ENCODE measurements at regions not wholly inside any gene's neighbourhood (a gene's known extent, or its start where the extent isn't known, plus 50 kb on each side); places are given as distances from the start of the nearest gene placed in this dataset.

DNA sequence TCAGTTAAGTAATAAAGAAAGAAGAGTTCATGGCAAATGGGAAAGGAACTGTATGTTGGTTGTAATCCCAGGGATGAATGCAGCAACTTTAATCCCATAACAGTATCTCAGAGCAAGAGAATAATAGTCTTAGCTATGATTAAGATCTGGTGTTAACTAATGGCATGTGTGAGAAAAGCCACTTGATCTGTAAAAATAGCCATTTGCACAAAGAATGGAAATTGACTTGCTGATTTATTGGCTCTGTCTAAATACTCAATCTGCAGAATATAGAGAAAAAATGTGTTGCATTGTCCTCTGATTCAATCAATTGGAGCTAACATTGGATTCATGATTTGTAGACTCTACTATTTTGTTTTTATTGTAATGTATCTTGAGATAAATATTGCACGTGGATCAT lies 987.0 kb downstream of the NSUN3 start:
- no peak for DNase-seq (ENCODE audit: low read depth in 3 of 3, low spot score in 2 of 3)

DNA sequence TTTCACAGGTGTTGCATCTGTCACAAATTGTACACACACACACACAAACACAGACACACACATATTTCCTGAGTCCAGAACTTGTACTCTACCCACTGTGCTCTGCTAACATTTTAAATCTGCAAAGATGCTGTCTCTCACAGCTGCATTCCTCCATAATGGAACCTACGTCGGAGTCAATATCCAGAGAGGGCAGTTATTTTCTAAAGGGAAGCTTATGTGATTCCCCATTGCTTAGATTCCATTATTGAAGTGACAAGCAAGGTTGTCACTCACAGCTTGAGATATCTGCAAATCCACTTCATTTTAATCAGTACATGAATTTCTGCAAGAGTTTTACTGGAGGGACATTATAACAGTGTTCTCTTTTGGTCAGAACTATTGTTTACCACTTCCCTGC lies 992.4 kb downstream of the NSUN3 start:
- DNase-seq (ENCODE audit: low read depth in 3 of 3, low spot score in 2 of 3) = no peak

- no peak for DNase-seq (ENCODE audit: low read depth in 3 of 3, low spot score in 2 of 3)
These were observed 1019.3 kb downstream of the NSUN3 start for GRCh38 chr3:95082191-95082590.

DNA sequence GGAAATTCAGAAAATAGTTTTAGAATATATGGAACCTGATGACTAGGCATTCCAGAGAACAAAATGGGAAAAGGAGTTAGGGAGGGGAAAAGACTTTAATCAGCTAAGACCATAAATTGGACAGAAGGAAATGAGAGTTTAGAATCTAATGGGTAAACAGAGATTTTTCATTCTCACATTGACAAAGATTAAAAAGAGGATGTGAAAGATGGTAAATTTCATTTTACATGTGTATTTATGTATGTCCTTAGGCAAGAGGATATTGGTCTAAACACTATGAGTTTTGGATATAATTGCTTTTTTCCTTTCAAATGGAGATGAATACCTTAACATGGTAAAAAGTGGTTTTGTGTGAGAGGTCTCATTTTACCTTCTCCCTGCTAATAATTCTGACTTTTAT lies 1021.9 kb downstream of the NSUN3 start:
- DNase-seq (ENCODE audit: low read depth in 3 of 3, low spot score in 2 of 3) = no peak

DNA sequence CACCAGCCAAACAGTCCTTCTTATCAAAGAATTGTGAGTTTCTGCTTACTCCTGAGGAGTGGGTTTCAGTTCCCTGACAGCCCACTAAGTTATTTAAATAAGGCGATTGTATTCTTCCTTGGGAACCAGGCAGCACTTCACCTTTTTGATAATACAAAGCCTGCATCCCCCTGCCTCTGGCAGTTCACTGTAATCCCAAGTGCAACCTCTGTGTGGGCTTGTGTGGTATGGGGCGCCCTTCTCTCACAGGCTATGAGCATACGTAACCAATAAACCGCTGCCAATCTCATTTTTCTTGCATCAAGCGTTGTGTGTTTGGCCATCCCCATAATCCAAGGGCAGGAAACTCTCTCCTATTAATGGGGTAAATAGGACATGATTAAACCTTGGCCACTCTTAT lies 1025.6 kb downstream of the NSUN3 start:
- DNase-seq (ENCODE audit: low read depth in 3 of 3, low spot score in 2 of 3) = no peak

DNA sequence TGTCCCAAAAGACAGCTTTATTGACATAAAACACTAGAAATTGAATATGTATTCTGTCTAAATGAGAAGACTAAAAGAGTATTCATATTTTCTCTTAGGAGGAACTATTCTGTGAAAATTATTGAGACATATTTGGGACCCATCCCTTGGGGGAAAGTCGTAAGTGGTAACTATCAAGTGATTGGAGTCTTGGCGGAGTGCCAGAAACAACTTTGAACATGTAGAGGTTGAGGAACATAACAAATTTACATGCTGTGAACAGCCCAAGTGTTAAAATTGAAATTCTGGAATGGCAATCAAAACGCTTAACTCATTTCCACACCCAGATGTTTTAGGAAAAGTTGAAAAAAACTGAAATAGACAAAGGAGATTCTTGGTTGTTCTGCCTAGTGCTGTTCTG lies 1034.6 kb downstream of the NSUN3 start:
- no peak for DNase-seq (ENCODE audit: low read depth in 3 of 3, low spot score in 2 of 3)

GRCh38 chr3:95120921-95121320 lies 1058.1 kb downstream of the NSUN3 start:
- no peak for DNase-seq (ENCODE audit: low read depth in 3 of 3, low spot score in 2 of 3)

DNA sequence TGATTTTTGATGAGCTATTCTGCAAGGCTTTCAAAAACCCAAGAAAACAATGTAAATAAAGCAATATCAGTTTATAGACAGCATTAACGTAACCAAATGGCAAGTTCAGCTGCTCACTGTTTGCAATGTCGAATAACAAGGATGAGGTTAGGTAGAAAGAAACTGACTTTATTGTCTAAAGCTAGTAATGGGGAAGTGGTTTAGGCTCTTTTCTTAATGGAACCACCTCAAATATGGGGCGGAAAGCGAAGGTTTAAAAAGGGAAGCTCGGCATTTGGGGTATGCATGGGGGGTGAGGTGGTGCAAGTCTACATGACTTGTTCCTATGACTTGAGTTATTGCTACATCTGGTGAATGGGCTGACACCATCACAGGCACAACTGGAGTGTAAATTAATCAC lies 1060.2 kb downstream of the NSUN3 start:
- DNase-seq (ENCODE audit: low read depth in 3 of 3, low spot score in 2 of 3) = no peak

DNA sequence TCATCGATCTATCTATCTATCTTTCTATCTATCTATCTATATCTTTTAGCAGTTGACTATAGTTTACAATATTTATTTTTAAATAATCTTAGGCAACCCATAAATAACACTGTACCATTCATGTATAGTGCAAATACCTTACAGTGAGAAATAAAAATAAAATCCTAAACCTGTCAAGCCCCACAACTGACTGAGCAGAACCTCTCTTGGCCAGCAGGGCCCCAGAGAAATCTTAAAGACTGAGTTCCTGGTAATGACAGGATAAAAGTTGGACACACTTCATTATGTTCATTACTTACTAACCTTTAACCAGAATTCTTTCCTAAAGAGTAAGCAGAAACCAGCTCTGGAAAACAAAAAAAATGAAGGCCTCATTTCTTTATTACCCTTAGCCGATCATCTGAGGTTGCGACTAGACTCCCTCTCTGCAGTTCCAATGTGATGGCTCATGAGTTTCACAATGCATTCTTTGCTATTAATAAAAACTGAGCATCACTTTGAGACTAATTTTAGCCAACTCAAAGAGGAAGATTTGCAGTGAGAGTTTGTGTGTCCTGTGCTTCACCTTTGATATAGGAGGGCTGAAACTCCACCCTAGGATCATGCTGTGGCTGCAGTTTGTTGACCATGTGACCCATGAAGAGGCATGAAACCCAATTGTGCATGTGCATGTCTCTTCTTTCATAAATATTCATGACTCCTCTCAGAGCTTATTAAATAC lies 1072.0 kb downstream of the NSUN3 start:
- no peak for DNase-seq (ENCODE audit: low read depth in 3 of 3, low spot score in 2 of 3)

DNA sequence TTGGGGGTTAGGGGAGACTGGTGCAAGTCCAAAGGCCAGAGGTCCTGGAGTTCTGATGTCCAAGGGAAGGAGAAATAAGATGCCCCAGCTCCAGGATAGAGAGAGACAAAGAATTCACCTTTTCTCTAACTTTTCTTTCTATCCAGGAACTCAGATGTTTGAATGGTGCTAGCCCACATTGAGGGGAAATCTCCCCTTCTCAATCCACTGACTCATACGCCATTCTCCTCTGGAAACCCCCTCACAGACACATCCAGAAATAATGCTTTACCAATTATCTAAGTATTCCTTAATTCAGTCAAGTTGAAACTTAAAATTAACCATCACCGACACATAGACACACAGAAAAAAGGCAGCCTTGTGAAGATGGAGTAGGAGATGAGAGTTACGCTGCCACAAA lies 1085.2 kb downstream of the NSUN3 start:
- DNase-seq (ENCODE audit: low read depth in 3 of 3, low spot score in 2 of 3) = no peak

DNA sequence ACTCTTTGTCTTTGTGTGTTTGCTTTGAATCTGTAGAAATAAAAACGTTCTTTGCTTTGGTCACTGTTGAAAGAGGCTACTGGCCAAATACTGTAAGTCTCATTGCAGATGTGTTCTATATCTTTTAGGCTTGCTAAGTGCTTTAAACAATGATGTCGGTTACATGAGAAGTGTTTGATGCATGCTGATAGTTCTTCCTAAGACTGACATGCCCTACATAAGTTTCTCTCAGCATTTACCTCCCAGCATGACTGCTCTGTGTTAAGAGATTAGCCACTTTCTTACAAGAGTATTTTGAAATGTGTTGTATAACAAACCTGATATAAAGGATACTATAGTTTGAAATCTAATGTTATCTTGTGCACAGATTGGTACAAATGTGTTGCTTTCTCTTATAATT lies 1088.7 kb downstream of the NSUN3 start:
- DNase-seq (ENCODE audit: low read depth in 3 of 3, low spot score in 2 of 3) = no peak

- DNase-seq (ENCODE audit: low read depth in 3 of 3, low spot score in 2 of 3) = no peak
These were observed 1091.9 kb downstream of the NSUN3 start for GRCh38 chr3:95154766-95155165.

- DNase-seq (ENCODE audit: low read depth in 3 of 3, low spot score in 2 of 3) = no peak
These were observed 1099.9 kb downstream of the NSUN3 start for GRCh38 chr3:95162794-95163193.

GRCh38 chr3:95167748-95168147 lies 1104.9 kb downstream of the NSUN3 start:
- no peak for DNase-seq (ENCODE audit: low read depth in 3 of 3, low spot score in 2 of 3)

DNA sequence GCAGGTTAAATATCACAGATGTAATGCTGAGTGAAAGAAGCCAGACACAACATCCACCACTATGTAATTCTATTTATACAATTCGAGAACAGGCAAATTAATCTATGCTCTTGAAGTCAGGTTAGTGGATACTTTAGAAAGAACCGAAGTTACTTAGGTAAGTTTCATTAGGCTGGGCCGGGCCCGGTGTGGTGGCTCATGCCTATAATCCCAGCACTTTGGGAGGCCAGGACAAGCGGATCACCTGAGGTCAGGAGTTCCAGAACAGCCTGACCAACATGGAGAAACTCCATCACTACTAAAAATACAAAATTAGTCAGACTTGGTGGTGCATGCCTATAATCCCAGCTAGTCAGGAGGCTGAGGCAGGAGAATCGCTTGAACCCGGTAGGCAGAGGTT lies 1105.7 kb downstream of the NSUN3 start:
- no peak for DNase-seq (ENCODE audit: low read depth in 3 of 3, low spot score in 2 of 3)

DNA sequence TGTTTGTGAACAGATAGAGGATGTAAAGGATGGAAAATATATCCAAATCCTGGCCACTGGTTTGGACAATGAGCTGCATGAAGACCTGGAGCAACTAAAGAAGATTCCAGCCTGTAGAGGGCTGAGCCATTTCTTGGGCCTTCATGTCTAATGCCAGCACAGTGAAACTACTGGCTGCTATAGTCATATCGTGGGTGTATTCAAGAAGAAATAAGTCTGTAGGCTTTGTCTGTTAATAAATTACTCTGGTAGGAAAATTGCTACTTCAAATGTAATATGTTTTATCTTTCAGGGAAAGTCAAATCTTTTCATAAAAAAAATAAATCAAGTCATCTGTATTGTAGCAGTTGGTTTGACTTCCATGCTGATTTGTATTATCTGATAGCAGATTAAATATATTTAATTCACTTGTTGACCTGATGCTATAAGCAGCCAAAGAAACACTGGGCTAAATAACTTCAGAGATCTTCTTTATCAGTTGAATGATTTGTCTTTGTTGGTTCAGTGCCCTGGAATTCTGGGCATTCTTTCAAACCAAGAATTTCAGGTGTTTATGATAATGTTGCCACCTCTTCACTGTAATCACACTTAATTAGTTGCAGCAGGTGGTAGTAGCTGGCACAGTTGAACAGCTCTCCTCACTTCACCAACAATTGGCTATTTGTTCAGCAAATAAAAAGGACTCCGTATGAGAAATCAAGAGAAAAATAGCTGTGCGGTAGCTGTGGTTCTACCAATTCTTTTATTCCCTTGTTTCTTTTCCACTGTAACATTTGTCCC lies 1109.5 kb downstream of the NSUN3 start:
- no peak for DNase-seq (ENCODE audit: low read depth in 3 of 3, low spot score in 2 of 3)

- no peak for DNase-seq (ENCODE audit: low read depth in 3 of 3, low spot score in 2 of 3)
These were observed 1114.2 kb downstream of the NSUN3 start for GRCh38 chr3:95177096-95177495.

- no peak for DNase-seq (ENCODE audit: low read depth in 3 of 3, low spot score in 2 of 3)
These were observed 1121.2 kb downstream of the NSUN3 start for GRCh38 chr3:95184038-95184437.

- DNase-seq (ENCODE audit: low read depth in 3 of 3, low spot score in 2 of 3) = no peak
These were observed 1126.5 kb downstream of the NSUN3 start for GRCh38 chr3:95189348-95189747.

DNA sequence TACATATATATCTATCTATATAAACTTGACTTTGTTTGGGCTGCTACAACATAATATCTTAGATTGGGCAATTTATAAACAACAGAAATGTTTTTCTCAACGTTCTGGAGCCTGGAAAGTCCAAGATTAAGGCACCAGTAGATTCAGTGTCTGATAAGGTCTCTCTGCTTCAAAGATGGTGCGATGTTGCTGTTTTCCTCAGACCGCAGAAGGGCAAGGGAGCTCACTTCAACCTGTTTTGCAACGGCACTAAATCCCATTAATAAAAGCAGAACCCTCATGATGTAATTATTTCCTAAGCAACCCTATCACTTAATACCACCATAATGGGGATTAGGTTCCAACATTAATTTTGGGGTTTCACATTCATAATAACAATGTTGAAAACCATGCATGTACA lies 1134.8 kb downstream of the NSUN3 start:
- no peak for DNase-seq (ENCODE audit: low read depth in 3 of 3, low spot score in 2 of 3)

DNA sequence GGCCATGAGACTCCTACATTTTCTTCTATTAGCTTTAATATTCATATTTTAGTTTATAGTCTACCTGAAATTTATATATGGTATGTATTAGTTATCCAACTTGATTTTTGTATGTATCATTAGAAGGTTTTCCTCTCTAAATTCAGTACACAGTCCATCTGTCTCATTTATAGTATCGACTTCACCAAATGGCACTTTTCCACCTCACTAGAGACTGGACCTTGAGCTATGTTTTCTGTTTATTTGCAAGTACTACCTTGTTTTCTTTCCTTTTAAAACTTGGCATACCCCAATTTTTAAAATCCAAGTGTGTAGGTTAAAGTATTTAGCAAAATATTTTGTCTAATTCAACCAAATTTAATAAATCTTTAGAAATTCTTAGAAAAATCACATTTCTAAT lies 1137.5 kb downstream of the NSUN3 start:
- DNase-seq (ENCODE audit: low read depth in 3 of 3, low spot score in 2 of 3) = no peak

DNA sequence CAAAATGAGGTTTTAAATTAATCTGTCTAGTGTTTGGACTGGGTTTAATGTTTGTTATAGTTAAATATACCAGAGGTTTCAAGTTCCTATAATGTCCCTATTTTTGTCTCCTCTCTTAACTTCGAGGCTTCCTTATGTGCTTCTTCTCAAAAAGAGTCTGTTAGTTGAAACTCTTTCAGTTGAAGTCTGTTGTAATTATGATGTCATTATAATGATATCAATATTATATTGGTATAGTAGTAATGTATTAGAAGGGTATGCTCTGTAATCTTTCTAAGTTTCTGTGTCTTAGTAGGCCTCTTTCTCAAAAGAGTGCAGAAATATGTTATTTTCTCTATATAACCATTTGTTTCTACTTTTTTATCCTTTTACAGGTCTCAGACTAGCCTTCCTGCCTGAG lies 1148.0 kb downstream of the NSUN3 start:
- DNase-seq (ENCODE audit: low read depth in 3 of 3, low spot score in 2 of 3) = no peak

Data from right renal cortex interstitium (tissue), 3 donors.